Activated T-cell treated with anti-CD3 and anti-CD28 coated beads, Interleukin-2, amount 50 U/mL, for 72 hours (primary cell): ENCODE measurements at regions not wholly inside any gene's neighbourhood (a gene's known extent, or its start where the extent isn't known, plus 50 kb on each side); places are given as distances from the start of the nearest gene placed in this dataset.
"Not testable (repeated sequence)": the region's sequence is repeated elsewhere in the genome, so short reads cannot be mapped to it uniquely, and the experiment has no call there.

ENCODE experiments used
- ATAC-seq, 2 donors: fragments of 150-1000 bp; cut with Tn5 transposase; replicated peaks in 1 of 2; 2 replicates each; pipeline ENCODE4 v1.10.0; 2021; ENCODE audit warnings: moderate library complexity in 2 of 2, mild to moderate bottlenecking in 1 of 2
- DNase-seq, 2 donors: peaks; one replicate each; pipeline ENCODE4 v3.0.0; 2021 to 2022; ENCODE audit warnings: mixed read lengths in 1 of 2
- H3K27ac Mint-ChIP-seq: one replicate; pipeline ENCODE4 v1.8.0; 2022; ENCODE audit warnings: mild to moderate bottlenecking, moderate library complexity, mixed read lengths
- H3K27me3 Mint-ChIP-seq: one replicate; pipeline ENCODE4 v1.8.0; 2022; ENCODE audit warnings: low read depth, mixed read lengths
- H3K36me3 Mint-ChIP-seq, 2 donors: one replicate each; pipeline ENCODE4 v1.8.0; 2022; ENCODE audit warnings: mixed read lengths in 2 of 2, mild to moderate bottlenecking in 1 of 2; ENCODE audit not compliant: insufficient read depth in 2 of 2
- H3K4me1 Mint-ChIP-seq: one replicate; pipeline ENCODE4 v1.8.0; 2022; ENCODE audit warnings: low read depth, mixed read lengths
- H3K4me3 Mint-ChIP-seq, 2 donors: one replicate each; pipeline ENCODE4 v1.8.0; 2022; ENCODE audit warnings: mild to moderate bottlenecking in 2 of 2, mixed read lengths in 2 of 2, moderate library complexity in 2 of 2
- H3K9me3 Mint-ChIP-seq, 2 donors: one replicate each; pipeline ENCODE4 v1.8.0; 2022; ENCODE audit warnings: mixed read lengths in 2 of 2

DNA sequence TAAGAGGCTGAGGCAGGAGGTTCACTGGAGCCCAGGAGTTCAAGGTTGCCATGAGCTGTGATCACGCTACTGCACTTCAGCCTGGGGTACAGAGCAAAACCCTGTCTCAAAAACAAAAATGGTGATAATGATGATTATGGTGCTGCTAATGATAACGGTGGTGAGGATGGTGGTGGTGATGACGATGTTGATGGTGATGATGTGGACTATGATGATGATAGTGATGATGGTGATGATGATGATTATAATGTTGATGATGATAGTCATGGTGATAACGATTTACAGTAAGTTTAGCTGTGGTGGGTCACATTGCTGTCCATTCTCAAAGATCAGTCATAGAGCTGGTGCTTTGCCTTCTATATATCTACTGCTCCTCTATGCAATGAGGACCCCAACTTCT, 1340.6 kb downstream of the UQCRFS1 start:
- H3K9me3 Mint-ChIP-seq: peaks cover 10 to 15% of the 10 kb centered on the region in 2 donors
- H3K36me3 Mint-ChIP-seq: peaks cover 2 to 5% of the 10 kb centered on the region in 2 donors
- H3K27ac Mint-ChIP-seq: no peak overlapping the region
- H3K4me3 Mint-ChIP-seq: no peak overlapping the region
- H3K4me1 Mint-ChIP-seq: no peaks in the 10 kb centered on the region
- no peaks in the 10 kb centered on the region for H3K27me3 Mint-ChIP-seq
- ATAC-seq (no peak), DNase-seq (no peak)

DNA sequence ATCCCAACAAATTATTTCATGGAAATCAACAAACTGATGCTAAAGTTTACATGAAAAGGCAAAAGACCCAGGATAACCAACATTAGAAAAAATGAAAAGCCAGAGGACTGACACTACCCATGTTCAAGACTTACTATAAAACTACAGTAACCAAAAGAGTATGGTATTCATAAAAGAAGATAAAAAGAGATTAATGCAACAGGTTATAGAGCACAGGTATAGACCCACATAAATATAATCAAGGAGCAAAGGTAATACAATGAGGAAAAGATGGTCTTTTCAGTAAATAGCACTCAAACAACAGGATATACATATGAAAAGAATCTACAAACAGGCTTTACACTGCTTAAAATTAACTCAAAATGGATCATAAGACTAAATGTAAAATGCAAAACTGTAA, 1342.7 kb downstream of the UQCRFS1 start:
- Mint-ChIP-seq H3K27me3 (no peaks in the 10 kb centered on the region), H3K27ac (no peak overlapping the region), H3K4me1 (no peaks in the 10 kb centered on the region), H3K9me3 (peaks cover 8 to 21% of the 10 kb centered on the region in 2 donors), H3K36me3 (peaks cover 2 to 5% of the 10 kb centered on the region in 2 donors), H3K4me3 (no peak overlapping the region)
- DNase-seq (no peak), ATAC-seq (no peak)

DNA sequence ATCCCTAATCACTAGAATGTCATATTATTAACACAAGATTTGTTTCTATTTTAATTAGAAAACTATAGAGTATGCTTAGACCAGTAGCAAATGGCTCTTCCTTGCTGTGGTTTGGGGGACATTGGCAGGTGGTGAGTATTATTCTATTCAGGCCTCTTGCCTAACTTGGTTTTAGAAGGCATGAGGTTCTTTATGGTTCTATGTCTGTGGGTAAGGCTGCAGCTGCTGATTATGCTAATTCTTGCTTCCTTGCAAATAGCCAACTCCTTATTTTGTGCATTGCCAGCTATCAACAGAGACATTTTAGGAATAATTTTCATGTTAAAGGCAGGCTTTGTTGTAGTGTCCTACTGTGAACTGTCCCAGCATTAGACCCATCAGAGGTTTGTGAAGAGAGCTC, 1344.9 kb downstream of the UQCRFS1 start:
- no peak for ATAC-seq
- no peaks in the 10 kb centered on the region for H3K4me1 Mint-ChIP-seq

DNA sequence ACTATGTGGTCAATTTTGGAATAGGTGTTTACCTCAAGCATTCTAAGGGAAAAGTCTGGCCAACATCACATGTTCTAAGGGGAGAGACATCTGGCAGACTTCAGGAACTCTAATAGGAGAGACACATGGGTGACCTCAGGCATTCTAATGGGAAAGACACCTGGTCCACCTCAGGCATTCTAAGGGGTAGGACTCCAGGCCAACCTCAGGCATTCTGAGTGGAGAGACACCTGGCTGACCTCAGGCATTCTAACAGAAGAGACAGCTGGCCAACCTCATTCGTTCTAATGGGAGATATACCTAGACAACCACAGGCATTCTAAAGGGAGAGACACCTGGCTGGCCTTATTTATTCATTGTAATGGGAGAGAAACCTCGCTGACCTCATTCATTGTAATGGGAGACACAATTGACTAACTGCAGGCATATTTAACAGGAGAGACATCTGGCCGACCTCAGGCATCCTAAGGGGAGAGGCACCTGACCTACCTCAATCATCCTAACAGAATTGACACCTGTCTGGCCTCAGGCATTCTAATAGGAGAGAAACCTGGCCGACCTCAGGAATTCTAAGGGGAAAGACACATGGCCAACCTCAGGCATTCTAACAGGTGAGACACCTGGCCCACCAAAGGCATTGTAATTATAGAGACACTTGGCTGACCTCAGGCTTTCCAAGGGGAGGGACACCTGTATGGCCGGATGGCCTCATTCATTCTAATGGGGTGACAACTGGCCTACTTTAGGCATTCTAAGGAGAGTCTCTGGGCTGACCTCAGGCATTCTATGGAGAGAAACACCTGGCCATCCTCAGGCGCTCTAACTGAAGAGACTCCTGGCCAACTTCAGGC, 1346.8 kb downstream of the UQCRFS1 start:
- ATAC-seq (no peak), DNase-seq (no peak)
- H3K9me3 Mint-ChIP-seq: peaks cover 10 to 21% of the 10 kb centered on the region in 2 donors
- no peaks in the 10 kb centered on the region for H3K27me3 Mint-ChIP-seq
- peaks cover 4 to 17% of the 10 kb centered on the region in 2 donors for H3K36me3 Mint-ChIP-seq
- no peak overlapping the region for H3K27ac Mint-ChIP-seq
- H3K4me3 Mint-ChIP-seq: no peak overlapping the region
- H3K4me1 Mint-ChIP-seq: no peaks in the 10 kb centered on the region

More for the DNA sequence above, 1344.9 kb downstream of the UQCRFS1 start:
- H3K27ac Mint-ChIP-seq: no peak overlapping the region
- H3K4me3 Mint-ChIP-seq: no peak overlapping the region
- DNase-seq: no peak
- H3K9me3 Mint-ChIP-seq: peaks cover 12 to 19% of the 10 kb centered on the region in 2 donors
- no peaks in the 10 kb centered on the region for H3K27me3 Mint-ChIP-seq
- H3K36me3 Mint-ChIP-seq: peaks cover 2 to 9% of the 10 kb centered on the region in 2 donors

DNA sequence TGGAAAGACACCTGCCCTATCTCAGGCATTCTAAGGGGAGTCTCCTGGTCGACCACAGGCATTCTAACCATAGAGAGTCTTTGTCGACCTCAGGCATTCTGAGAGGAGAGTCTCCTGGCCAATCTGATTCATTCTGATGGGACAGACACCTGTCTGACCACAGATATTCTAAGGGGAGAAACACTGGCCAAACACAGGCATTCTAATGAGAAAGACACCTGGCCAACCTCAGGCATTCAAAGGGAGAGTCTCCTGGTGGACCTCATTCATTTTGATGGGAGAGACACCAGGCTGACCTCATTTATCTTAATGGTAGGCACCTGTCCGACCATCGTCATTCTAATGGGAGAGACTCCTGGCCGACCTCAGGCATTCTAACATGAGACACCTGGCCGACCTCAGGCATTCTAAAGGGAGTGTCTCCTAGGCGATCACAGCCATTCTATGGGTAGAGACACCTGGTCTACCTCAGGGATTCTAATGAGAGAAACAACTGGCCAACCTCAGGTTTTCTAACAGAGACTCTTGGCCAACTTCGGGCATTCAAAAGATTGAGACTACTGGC, 1351.5 kb downstream of the UQCRFS1 start:
- peaks cover 29 to 41% of the 10 kb centered on the region in 2 donors for H3K9me3 Mint-ChIP-seq
- ATAC-seq (no peak), DNase-seq (no peak)
- no peak overlapping the region for H3K27ac Mint-ChIP-seq
- H3K4me3 Mint-ChIP-seq: no peak overlapping the region
- H3K36me3 Mint-ChIP-seq: peaks cover 16 to 33% of the 10 kb centered on the region in 2 donors
- no peaks in the 10 kb centered on the region for H3K4me1 Mint-ChIP-seq
- no peaks in the 10 kb centered on the region for H3K27me3 Mint-ChIP-seq

DNA sequence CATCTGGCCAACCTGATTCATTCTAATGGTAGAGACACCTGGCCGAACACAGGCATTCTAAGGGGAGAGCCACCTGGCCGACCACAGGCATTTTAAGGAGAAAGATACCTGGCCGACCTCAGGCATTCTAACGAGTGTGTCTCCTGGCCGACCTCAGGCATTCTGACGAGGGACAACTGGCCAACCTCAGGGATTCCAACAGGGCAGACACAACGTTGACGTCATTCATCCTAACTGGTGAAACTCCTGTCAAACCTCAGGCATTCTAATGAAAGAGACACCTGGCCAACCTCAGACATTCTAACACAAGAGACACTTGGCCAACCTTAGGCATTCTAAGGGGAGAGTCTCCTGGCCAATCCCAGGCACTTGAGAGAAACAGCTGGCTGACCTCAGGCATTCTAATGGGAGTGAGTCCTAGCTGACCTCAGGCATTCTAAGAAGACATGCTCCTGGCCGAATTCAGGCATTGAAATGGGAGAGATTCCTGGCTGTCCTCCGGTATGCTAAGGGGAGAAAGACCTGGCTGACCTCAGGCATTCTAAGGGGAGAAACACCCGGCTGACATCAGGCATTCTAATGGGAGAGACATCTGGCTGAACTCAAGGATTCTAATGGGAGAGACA, 1352.5 kb downstream of the UQCRFS1 start:
- DNase-seq (no peak), ATAC-seq (no peak)
- Mint-ChIP-seq H3K9me3 (peaks cover 33 to 40% of the 10 kb centered on the region in 2 donors), H3K36me3 (peaks cover 19 to 34% of the 10 kb centered on the region in 2 donors), H3K4me3 (no peak overlapping the region), H3K27me3 (no peaks in the 10 kb centered on the region), H3K4me1 (no peaks in the 10 kb centered on the region), H3K27ac (no peak overlapping the region)

DNA sequence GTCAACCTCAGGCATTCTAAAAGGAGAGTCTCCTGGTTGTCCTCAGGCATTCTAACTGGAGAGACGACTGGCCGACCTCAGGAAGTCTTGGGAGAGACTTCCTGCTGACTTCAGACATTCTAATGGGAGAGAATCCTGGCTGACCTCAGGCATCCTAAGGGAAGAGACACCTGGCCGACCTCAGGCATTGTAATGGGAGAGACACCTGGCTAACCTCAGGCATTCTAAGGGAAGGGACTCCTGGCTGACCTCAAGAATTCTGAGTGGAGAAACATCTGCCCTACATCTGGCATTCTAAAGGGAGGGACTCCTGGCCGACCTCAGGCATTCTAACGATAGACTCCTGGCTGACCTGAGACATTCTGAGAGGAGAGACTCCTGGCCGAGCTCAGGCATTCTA, 1353.3 kb downstream of the UQCRFS1 start:
- Mint-ChIP-seq H3K27me3 (no peaks in the 10 kb centered on the region), H3K4me3 (no peak overlapping the region), H3K9me3 (peaks cover 34 to 45% of the 10 kb centered on the region in 2 donors), H3K27ac (no peak overlapping the region), H3K4me1 (no peaks in the 10 kb centered on the region), H3K36me3 (peaks cover 21 to 34% of the 10 kb centered on the region in 2 donors)
- ATAC-seq (no peak), DNase-seq (no peak)

DNA sequence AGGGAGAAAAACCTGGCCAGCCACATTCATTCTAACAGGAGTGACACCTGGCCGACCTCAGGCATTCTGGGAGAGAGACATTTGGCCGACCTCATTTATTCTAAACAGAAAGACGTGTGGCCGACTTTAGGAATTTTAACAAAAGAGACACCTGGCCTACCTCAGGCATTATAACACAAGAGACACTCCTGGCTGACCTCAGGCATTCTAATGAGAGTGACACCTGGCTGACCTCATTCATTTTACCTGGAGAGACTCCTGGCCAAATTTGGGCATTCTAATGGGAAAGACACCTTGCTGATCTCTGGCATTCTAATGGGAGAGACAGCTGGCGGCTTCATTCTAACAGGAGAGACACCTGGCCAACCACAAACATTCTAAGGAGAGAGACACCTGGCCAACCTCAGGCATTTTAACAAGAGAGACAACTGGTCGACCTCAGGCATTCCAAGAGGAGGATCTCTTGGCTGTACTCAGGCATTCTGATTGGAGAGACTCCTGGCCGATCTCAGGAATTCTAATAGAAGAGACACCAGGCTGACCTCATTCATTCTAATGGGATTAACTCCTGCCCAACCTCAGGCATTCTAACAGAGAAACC, 1353.9 kb downstream of the UQCRFS1 start:
- H3K4me1 Mint-ChIP-seq: no peaks in the 10 kb centered on the region
- no peak for DNase-seq
- H3K36me3 Mint-ChIP-seq: peaks cover 22 to 35% of the 10 kb centered on the region in 2 donors

DNA sequence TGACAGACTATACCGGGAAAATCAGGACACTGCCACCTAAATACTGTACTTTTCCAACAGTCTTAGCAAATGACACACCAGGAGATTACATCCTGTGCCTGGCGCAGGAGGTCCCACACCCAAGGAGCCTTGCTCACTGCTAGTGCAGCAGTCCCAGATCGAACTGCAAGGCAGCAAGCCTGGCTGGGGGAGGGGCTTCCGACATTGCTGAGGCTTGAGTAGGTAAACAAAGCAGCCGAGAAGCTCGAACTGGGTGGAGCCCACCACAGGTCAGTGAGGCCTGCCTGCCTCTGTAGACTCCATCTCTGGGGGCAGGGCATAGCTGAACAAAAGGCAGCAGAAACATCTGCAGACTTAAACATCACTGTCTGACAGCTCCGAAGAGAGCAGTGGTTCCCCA, 1360.0 kb downstream of the UQCRFS1 start:
- H3K27me3 Mint-ChIP-seq, ATAC-seq, H3K27ac Mint-ChIP-seq, H3K4me3 Mint-ChIP-seq, H3K4me1 Mint-ChIP-seq, DNase-seq: not testable (repeated sequence)
- H3K9me3 Mint-ChIP-seq: peaks cover 21 to 34% of the 10 kb centered on the region in 2 donors
- peaks cover 17 to 26% of the 10 kb centered on the region in 2 donors for H3K36me3 Mint-ChIP-seq

More for the DNA sequence above, 1353.9 kb downstream of the UQCRFS1 start:
- peaks cover 39 to 47% of the 10 kb centered on the region in 2 donors for H3K9me3 Mint-ChIP-seq
- ATAC-seq: no peak
- H3K27ac Mint-ChIP-seq: no peak overlapping the region
- H3K4me3 Mint-ChIP-seq: no peak overlapping the region
- no peaks in the 10 kb centered on the region for H3K27me3 Mint-ChIP-seq

DNA sequence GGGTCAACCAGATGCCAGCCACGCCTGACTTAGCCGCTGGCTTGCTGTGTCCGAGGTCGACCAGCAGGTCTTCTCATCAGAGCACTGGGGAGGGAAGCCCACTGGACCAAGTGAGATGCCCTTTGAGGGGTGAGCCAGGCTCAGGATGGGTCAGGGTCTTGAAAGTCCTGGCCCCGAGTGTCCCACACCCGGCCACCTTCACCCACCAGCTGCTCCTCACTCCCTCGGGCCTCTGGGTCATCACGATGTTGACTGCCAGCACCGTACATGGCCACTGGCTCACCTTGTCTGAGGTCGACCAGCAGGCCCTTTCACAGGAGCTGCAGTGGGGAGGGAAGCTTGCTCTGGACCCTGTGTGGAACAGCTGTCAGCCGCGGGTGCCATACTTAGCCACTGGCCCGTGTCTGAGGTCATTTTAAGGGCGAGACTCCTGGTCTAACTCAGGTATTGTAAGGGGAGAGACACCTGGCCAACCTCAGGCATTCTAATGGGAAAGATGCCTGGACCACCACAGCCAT, 1361.3 kb downstream of the UQCRFS1 start:
- Mint-ChIP-seq H3K27ac (no peak overlapping the region), H3K4me1 (no peaks in the 10 kb centered on the region), H3K4me3 (no peak overlapping the region), H3K27me3 (no peaks in the 10 kb centered on the region), H3K36me3 (peaks cover 17 to 24% of the 10 kb centered on the region in 2 donors), H3K9me3 (peaks cover 18 to 32% of the 10 kb centered on the region in 2 donors)
- no peak for ATAC-seq
- DNase-seq: no peak

DNA sequence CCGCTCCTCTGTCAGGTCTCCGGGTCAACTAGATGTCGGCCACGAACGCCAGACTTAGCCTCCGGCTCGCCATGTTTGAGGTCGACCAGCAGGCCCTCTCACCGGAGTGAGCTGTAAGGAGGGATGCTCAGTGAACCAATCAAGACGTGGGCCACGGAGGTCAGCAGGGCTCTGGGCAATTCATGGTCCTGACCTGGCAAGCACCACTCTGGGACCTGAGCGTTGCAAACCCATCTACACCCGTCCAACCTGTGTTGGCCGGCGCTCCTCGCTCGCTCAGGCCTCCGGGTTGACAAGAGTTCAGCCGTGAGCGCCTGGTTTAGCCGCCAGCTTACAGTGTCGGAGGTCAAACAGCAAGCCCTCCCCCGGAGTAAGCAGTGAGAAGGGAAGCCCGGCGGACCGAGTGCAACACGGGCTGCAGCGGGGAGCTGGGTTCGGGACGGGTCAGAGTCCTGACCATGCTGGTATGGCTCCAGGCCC, 1361.9 kb downstream of the UQCRFS1 start:
- Mint-ChIP-seq H3K9me3 (peaks cover 19 to 28% of the 10 kb centered on the region in 2 donors), H3K4me3 (no peak overlapping the region), H3K27me3 (no peaks in the 10 kb centered on the region), H3K36me3 (peaks cover 18 to 24% of the 10 kb centered on the region in 2 donors), H3K4me1 (no peaks in the 10 kb centered on the region), H3K27ac (no peak overlapping the region)
- DNase-seq: no peak
- no peak for ATAC-seq

DNA sequence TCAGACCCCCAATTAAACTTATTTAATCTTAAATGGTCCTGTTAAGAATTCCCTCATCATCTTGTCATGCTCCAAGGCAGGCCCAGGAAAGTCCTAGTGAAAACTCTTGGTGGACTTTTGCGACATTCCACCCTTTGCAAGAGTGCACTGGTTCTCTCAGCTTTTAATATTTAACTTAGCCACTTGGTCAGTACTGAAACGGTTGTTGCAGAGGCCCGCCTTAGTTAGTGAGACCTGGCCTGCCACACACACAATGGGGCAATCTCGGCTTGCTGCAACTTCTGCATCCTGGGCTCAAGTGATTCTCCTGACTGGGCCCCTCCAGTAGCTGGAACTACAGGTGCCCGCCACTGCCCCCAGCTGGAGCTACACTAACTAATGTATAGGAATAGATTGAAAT, 1366.0 kb downstream of the UQCRFS1 start:
- H3K9me3 Mint-ChIP-seq: peaks cover 27 to 37% of the 10 kb centered on the region in 2 donors
- no peaks in the 10 kb centered on the region for H3K27me3 Mint-ChIP-seq

More for the DNA sequence above, 1366.0 kb downstream of the UQCRFS1 start:
- H3K36me3 Mint-ChIP-seq: peaks cover 14 to 33% of the 10 kb centered on the region in 2 donors
- no peak overlapping the region for H3K27ac Mint-ChIP-seq
- H3K4me3 Mint-ChIP-seq: no peak overlapping the region
- H3K4me1 Mint-ChIP-seq: no peaks in the 10 kb centered on the region
- DNase-seq: no peak
- no peak for ATAC-seq
